H9 (cell line): ENCODE measurements at regions not wholly inside any gene's neighbourhood (a gene's known extent, or its start where the extent isn't known, plus 50 kb on each side); places are given as distances from the start of the nearest gene placed in this dataset.
A peak's percentile ranks its signal among the peaks of the same experiment; 100 is the strongest.

Experiments used
- DNase-seq: peaks from one replicate; pipeline ENCODE4 v3.0.0-alpha.2; 2017
- H2AFZ ChIP-seq: one replicate; pipeline ENCODE4 v1.6.1; 2013; ENCODE audit warnings: mild to moderate bottlenecking, low read length, control low read depth, moderate library complexity
- H2AK5ac ChIP-seq: 2 replicates; pipeline ENCODE4 v1.6.1; 2013; ENCODE audit warnings: low read length, control low read depth, mixed read lengths; ENCODE audit not compliant: insufficient read length
- H2BK120ac ChIP-seq: one replicate; pipeline ENCODE4 v1.6.1; 2013; ENCODE audit warnings: low read depth, mild to moderate bottlenecking, low read length, control low read depth, inconsistent platforms; ENCODE audit not compliant: poor library complexity, severe bottlenecking
- H2BK12ac ChIP-seq: 2 replicates; pipeline ENCODE4 v1.6.1; 2013; ENCODE audit warnings: low read length, control low read depth, mixed read lengths, low read depth; ENCODE audit not compliant: insufficient read length
- H2BK15ac ChIP-seq: 2 replicates; pipeline ENCODE4 v1.6.1; 2013; ENCODE audit warnings: low read depth, low read length, control low read depth
- H2BK20ac ChIP-seq: one replicate; pipeline ENCODE4 v1.6.1; 2013; ENCODE audit warnings: low read depth, mild to moderate bottlenecking, low read length, control low read depth, inconsistent platforms; ENCODE audit not compliant: poor library complexity, severe bottlenecking
- H2BK5ac ChIP-seq: 2 replicates; pipeline ENCODE4 v1.6.1; 2013; ENCODE audit warnings: low read length, control low read depth, mixed read lengths; ENCODE audit not compliant: insufficient read length
- H3K14ac ChIP-seq: 2 replicates; pipeline ENCODE4 v1.6.1; 2013; ENCODE audit warnings: low read length, control low read depth; ENCODE audit not compliant: insufficient read depth
- H3K18ac ChIP-seq: 2 replicates; pipeline ENCODE4 v1.6.1; 2013; ENCODE audit warnings: low read depth, mild to moderate bottlenecking, mixed read lengths, low read length, control low read depth; ENCODE audit not compliant: insufficient read length
- H3K23ac ChIP-seq: 2 replicates; pipeline ENCODE4 v1.6.1; 2013; ENCODE audit warnings: low read length, control low read depth, mixed read lengths, low read depth; ENCODE audit not compliant: insufficient read length
- H3K23me2 ChIP-seq: 2 replicates; pipeline ENCODE4 v1.6.1; 2013; ENCODE audit warnings: low read depth, mild to moderate bottlenecking, mixed read lengths, low read length, control low read depth; ENCODE audit not compliant: insufficient read length, poor library complexity, severe bottlenecking
- H3K27ac ChIP-seq: 2 replicates; pipeline ENCODE4 v1.5.1; 2013; ENCODE audit warnings: low read length, control low read depth, mixed read lengths, low read depth; ENCODE audit not compliant: insufficient read length
- H3K27me3 ChIP-seq: 2 replicates; pipeline ENCODE4 v1.6.1; 2013; ENCODE audit warnings: low read length, control low read depth, inconsistent platforms; ENCODE audit not compliant: insufficient read depth
- H3K4ac ChIP-seq: 2 replicates; pipeline ENCODE4 v1.6.1; 2013; ENCODE audit warnings: low read depth, mild to moderate bottlenecking, control low read depth, inconsistent platforms, low read length, moderate library complexity
- H3K4me1 ChIP-seq: 2 replicates; pipeline ENCODE4 v1.6.1; 2013; ENCODE audit warnings: low read length, control low read depth, inconsistent platforms; ENCODE audit not compliant: insufficient read depth
- H3K4me2 ChIP-seq: 2 replicates; pipeline ENCODE4 v1.6.1; 2013; ENCODE audit warnings: low read length, control low read depth, mixed read lengths; ENCODE audit not compliant: insufficient read length, insufficient read depth
- H3K56ac ChIP-seq: 2 replicates; pipeline ENCODE4 v1.6.1; 2013; ENCODE audit warnings: low read depth, mild to moderate bottlenecking, mixed read lengths, low read length, control low read depth; ENCODE audit not compliant: insufficient read length
- H3K79me1 ChIP-seq: 2 replicates; pipeline ENCODE4 v1.6.1; 2013; ENCODE audit warnings: low read depth, mild to moderate bottlenecking, moderate library complexity, low read length, control low read depth, inconsistent platforms; ENCODE audit not compliant: insufficient read depth, poor library complexity, severe bottlenecking
- H3K79me2 ChIP-seq: 2 replicates; pipeline ENCODE4 v1.6.1; 2013; ENCODE audit warnings: low read length, control low read depth, inconsistent platforms; ENCODE audit not compliant: insufficient read depth
- H3K9ac ChIP-seq: 2 replicates; pipeline ENCODE4 v1.6.1; 2013; ENCODE audit warnings: low read length, control low read depth, mixed read lengths; ENCODE audit not compliant: insufficient read length; ENCODE audit errors: extremely low read depth
- H3K9me3 ChIP-seq: one replicate; pipeline ENCODE4 v1.6.1; 2013; ENCODE audit warnings: low read depth, low read length, inconsistent platforms; ENCODE audit not compliant: control insufficient read depth
- H3T11ph ChIP-seq: one replicate; pipeline ENCODE4 v1.6.1; 2013; ENCODE audit warnings: mild to moderate bottlenecking, low read length, control low read depth, inconsistent platforms
- H4K20me1 ChIP-seq: one replicate; pipeline ENCODE4 v1.6.1; 2013; ENCODE audit not compliant: control insufficient read depth, insufficient read length, insufficient read depth
- H4K5ac ChIP-seq: 2 replicates; pipeline ENCODE4 v1.6.1; 2013; ENCODE audit warnings: low read depth, mild to moderate bottlenecking, mixed read lengths, low read length, control low read depth; ENCODE audit not compliant: insufficient read length
- H4K8ac ChIP-seq: replicated peaks from 2 replicates; pipeline ENCODE4 v1.6.1; 2013; ENCODE audit warnings: low read length, control low read depth, mixed read lengths, low read depth; ENCODE audit not compliant: insufficient read length
- H4K91ac ChIP-seq: 2 replicates; pipeline ENCODE4 v1.6.1; 2013; ENCODE audit warnings: low read depth, mild to moderate bottlenecking, moderate library complexity, mixed read lengths, low read length, control low read depth; ENCODE audit not compliant: insufficient read length
- H3K27ac Mint-ChIP-seq, 3 experiments: 2 replicates in 2 of 3; 3 replicates in 1 of 3; pipeline ENCODE4 v1.8.0; 2020 to 2021; ENCODE audit warnings: mixed read lengths in 3 of 3, mild to moderate bottlenecking in 1 of 3, moderate library complexity in 1 of 3
- H3K27me3 Mint-ChIP-seq: 2 replicates; pipeline ENCODE4 v1.8.0; 2021; ENCODE audit warnings: low read depth, mild to moderate bottlenecking, moderate library complexity, mixed read lengths
- H3K36me3 Mint-ChIP-seq, 3 experiments: 2 replicates in 2 of 3; 3 replicates in 1 of 3; pipeline ENCODE4 v1.8.0; 2020 to 2021; ENCODE audit warnings: low read depth in 3 of 3, mixed read lengths in 3 of 3; ENCODE audit not compliant: insufficient read depth in 1 of 3
- H3K4me1 Mint-ChIP-seq, 2 experiments: 2 replicates each; pipeline ENCODE4 v1.8.0; 2020; ENCODE audit warnings: mixed read lengths in 2 of 2
- H3K4me3 Mint-ChIP-seq, 2 experiments: 2 replicates in 1 of 2; 3 replicates in 1 of 2; pipeline ENCODE4 v1.8.0; 2020 to 2021; ENCODE audit warnings: mild to moderate bottlenecking in 2 of 2, mixed read lengths in 2 of 2, moderate library complexity in 1 of 2
- H3K9me3 Mint-ChIP-seq, 2 experiments: 2 replicates in 1 of 2; 3 replicates in 1 of 2; pipeline ENCODE4 v1.8.0; 2020; ENCODE audit warnings: mild to moderate bottlenecking in 2 of 2, mixed read lengths in 2 of 2, moderate library complexity in 1 of 2
- WGBS: extraction: QIAGEN DNeasy Blood & Tissue Kit; methylation state at CpG from one replicate; pipeline ENCODE4 v1.1.7; 2013; ENCODE audit warnings: missing lambda C conversion rate, low lambda C conversion rate, mixed read lengths; ENCODE audit not compliant: insufficient read length; ENCODE audit errors: extremely low coverage; 5-methylcytosine and 5-hydroxymethylcytosine counted together
- TF ChIP-seq, protein P1 (sequence below): fragments of 200-600 bp; sonication (generic); conservative IDR thresholded peaks from 3 replicates; pipeline ENCODE4 v1.8.0; 2021; ENCODE audit warnings: antibody characterized with exemption, mild to moderate bottlenecking

DNA sequence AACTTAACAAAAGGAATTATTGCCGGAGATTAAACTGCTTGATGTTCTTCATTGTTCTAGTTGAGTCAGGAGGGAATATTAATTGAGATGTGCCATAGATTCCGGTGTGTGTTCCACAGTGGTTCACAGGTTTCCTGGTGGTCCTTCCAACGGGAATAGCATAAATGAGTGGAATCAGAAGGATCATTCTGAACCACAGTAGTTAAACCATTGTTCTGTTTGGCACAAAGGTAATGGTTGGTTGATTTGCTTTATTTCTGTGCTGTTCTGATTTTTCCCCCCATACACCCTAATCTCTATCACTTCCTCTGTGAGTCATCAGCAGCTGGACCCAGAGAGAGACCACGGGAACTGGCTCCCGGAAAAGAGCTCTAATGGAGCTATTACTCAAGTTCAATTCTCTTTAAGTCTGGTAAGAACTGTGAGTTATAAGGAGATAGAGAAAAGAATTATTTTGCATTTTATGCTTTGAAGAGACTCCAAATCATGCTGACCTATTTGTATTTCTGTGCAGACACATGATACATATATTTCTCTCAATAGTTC, 627.2 kb downstream of the ZIC1 start:
- H3K79me2 ChIP-seq: no peaks in the 10 kb centered on the region
- no peaks in the 10 kb centered on the region for H3K4me1 ChIP-seq
- no peak overlapping the region for H2AFZ ChIP-seq
- no CpG with 5 or more reads among the region's 5 CpGs for WGBS
- no peak overlapping the region for H4K5ac ChIP-seq
- H4K91ac ChIP-seq: no peak overlapping the region
- TF ChIP-seq, protein P1, sequence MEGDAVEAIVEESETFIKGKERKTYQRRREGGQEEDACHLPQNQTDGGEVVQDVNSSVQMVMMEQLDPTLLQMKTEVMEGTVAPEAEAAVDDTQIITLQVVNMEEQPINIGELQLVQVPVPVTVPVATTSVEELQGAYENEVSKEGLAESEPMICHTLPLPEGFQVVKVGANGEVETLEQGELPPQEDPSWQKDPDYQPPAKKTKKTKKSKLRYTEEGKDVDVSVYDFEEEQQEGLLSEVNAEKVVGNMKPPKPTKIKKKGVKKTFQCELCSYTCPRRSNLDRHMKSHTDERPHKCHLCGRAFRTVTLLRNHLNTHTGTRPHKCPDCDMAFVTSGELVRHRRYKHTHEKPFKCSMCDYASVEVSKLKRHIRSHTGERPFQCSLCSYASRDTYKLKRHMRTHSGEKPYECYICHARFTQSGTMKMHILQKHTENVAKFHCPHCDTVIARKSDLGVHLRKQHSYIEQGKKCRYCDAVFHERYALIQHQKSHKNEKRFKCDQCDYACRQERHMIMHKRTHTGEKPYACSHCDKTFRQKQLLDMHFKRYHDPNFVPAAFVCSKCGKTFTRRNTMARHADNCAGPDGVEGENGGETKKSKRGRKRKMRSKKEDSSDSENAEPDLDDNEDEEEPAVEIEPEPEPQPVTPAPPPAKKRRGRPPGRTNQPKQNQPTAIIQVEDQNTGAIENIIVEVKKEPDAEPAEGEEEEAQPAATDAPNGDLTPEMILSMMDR: no peak
- H2BK120ac ChIP-seq: no peak overlapping the region
- Mint-ChIP-seq H3K27me3 (no peaks in the 10 kb centered on the region), H3K27ac (peak overlapping the region in 1 of 3 experiments; percentile 60; a peak in 2 of 7 replicates), H3K36me3 (no peaks in the 10 kb centered on the region), H3K4me3 (no peak overlapping the region), H3K4me1 (peaks cover 8 to 13% of the 10 kb centered on the region in 2 experiments), H3K9me3 (no peaks in the 10 kb centered on the region)
- no peak for DNase-seq
- H3K23ac ChIP-seq: no peak overlapping the region
- no peak overlapping the region for H4K8ac ChIP-seq
- H2AK5ac ChIP-seq: no peak overlapping the region
- H3K23me2 ChIP-seq: no peaks in the 10 kb centered on the region
- H4K20me1 ChIP-seq: no peaks in the 10 kb centered on the region
- H3K4me2 ChIP-seq: no peak overlapping the region
- no peak overlapping the region for H3K18ac ChIP-seq
- H3K27me3 ChIP-seq: no peaks in the 10 kb centered on the region
- no peaks in the 10 kb centered on the region for H3K9me3 ChIP-seq
- no peak overlapping the region for H3K27ac ChIP-seq
- no peak overlapping the region for H3K14ac ChIP-seq
- no peak overlapping the region for H2BK15ac ChIP-seq
- no peak overlapping the region for H2BK20ac ChIP-seq
- H3K56ac ChIP-seq: no peak overlapping the region
- no peak overlapping the region for H2BK12ac ChIP-seq
- H2BK5ac ChIP-seq: no peak overlapping the region
- no peaks in the 10 kb centered on the region for H3K79me1 ChIP-seq
- H3K4ac ChIP-seq: no peak overlapping the region
- no peak overlapping the region for H3T11ph ChIP-seq
- H3K9ac ChIP-seq: no peak overlapping the region
